IPS DF 6.9 (cell line): ENCODE measurements at regions not wholly inside any gene's neighbourhood (a gene's known extent, or its start where the extent isn't known, plus 50 kb on each side); places are given as distances from the start of the nearest gene placed in this dataset.

ENCODE experiments used
- DNase-seq: peaks from one replicate; pipeline ENCODE4 v3.0.0-alpha.2; 2013; ENCODE audit warnings: low read depth, low spot score
- H3K27ac ChIP-seq: one replicate; pipeline ENCODE4 v1.5.1; 2013; ENCODE audit warnings: low read length, control low read depth
- H3K27me3 ChIP-seq: 2 replicates; pipeline ENCODE4 v1.6.1; 2013; ENCODE audit warnings: mild to moderate bottlenecking, low read length; ENCODE audit not compliant: control insufficient read depth, insufficient read depth
- H3K36me3 ChIP-seq: 2 replicates; pipeline ENCODE4 v1.6.1; 2013; ENCODE audit warnings: low read length; ENCODE audit not compliant: control insufficient read depth, insufficient read depth
- H3K4me1 ChIP-seq: 2 replicates; pipeline ENCODE4 v1.6.1; 2013; ENCODE audit warnings: low read length; ENCODE audit not compliant: control insufficient read depth, insufficient read depth
- H3K4me3 ChIP-seq: 2 replicates; pipeline ENCODE4 v1.5.1; 2013; ENCODE audit warnings: mild to moderate bottlenecking, low read length
- H3K9me3 ChIP-seq: 2 replicates; pipeline ENCODE4 v1.6.1; 2013; ENCODE audit warnings: low read length, inconsistent platforms; ENCODE audit not compliant: control insufficient read depth, insufficient read depth
- WGBS: extraction: QIAGEN DNeasy Blood & Tissue Kit; methylation state at CpG from one replicate; pipeline ENCODE4 v1.1.7; 2013; ENCODE audit warnings: mixed read lengths, missing lambda C conversion rate; ENCODE audit not compliant: insufficient read length, insufficient coverage; 5-methylcytosine and 5-hydroxymethylcytosine counted together

- no peaks in the 10 kb centered on the region for H3K27me3 ChIP-seq
- no peaks in the 10 kb centered on the region for H3K4me1 ChIP-seq
- no CpG with 5 or more reads among the region's 4 CpGs for WGBS
- no peak overlapping the region for H3K27ac ChIP-seq
- no peak overlapping the region for H3K4me3 ChIP-seq
- no peaks in the 10 kb centered on the region for H3K9me3 ChIP-seq
- no peak for DNase-seq
- H3K36me3 ChIP-seq, result no peaks in the 10 kb centered on the region
These were observed 549.3 kb upstream of the IL12A start for GRCh38 chr3:159439346-159439745.

GRCh38 chr3:159441279-159441678 lies 547.4 kb upstream of the IL12A start:
- Histone ChIP-seq H3K9me3 (no peaks in the 10 kb centered on the region), H3K36me3 (no peaks in the 10 kb centered on the region), H3K4me1 (no peaks in the 10 kb centered on the region), H3K4me3 (no peak overlapping the region), H3K27ac (no peak overlapping the region), H3K27me3 (no peaks in the 10 kb centered on the region)
- no peak for DNase-seq
- WGBS, result no CpG with 5 or more reads among the region's 1 CpG

- Histone ChIP-seq H3K4me3 (no peak overlapping the region), H3K27me3 (no peaks in the 10 kb centered on the region), H3K4me1 (no peaks in the 10 kb centered on the region), H3K27ac (no peak overlapping the region), H3K9me3 (no peaks in the 10 kb centered on the region), H3K36me3 (no peaks in the 10 kb centered on the region)
- no CpG with 5 or more reads among the region's 5 CpGs for WGBS
- no peak for DNase-seq
These were observed 545.4 kb upstream of the IL12A start for GRCh38 chr3:159443266-159443665.

GRCh38 chr3:159447841-159448240 lies 540.8 kb upstream of the IL12A start:
- WGBS, result no CpG with 5 or more reads among the region's 3 CpGs
- no peak overlapping the region for H3K4me3 ChIP-seq
- no peaks in the 10 kb centered on the region for H3K9me3 ChIP-seq
- no peak for DNase-seq
- no peak overlapping the region for H3K27ac ChIP-seq
- H3K4me1 ChIP-seq, result no peaks in the 10 kb centered on the region; the same call in 1 of the 2 replicates
- H3K36me3 ChIP-seq, result no peaks in the 10 kb centered on the region
- H3K27me3 ChIP-seq, result no peaks in the 10 kb centered on the region

- Histone ChIP-seq H3K27me3 (no peaks in the 10 kb centered on the region), H3K36me3 (no peaks in the 10 kb centered on the region)
- WGBS, result no CpG with 5 or more reads among the region's 1 CpG
These were observed 539.7 kb upstream of the IL12A start for GRCh38 chr3:159448902-159449301.

GRCh38 chr3:159451067-159451466 lies 537.6 kb upstream of the IL12A start:
- Histone ChIP-seq H3K4me3 (no peak overlapping the region), H3K27me3 (no peaks in the 10 kb centered on the region), H3K4me1 (no peaks in the 10 kb centered on the region; the same call in 1 of the 2 replicates), H3K36me3 (no peaks in the 10 kb centered on the region), H3K27ac (no peak overlapping the region), H3K9me3 (no peaks in the 10 kb centered on the region)
- DNase-seq, result no peak
- WGBS, result no CpG with 5 or more reads among the region's 3 CpGs

More at GRCh38 chr3:159448902-159449301, 539.7 kb upstream of the IL12A start:
- Histone ChIP-seq H3K4me1 (no peaks in the 10 kb centered on the region; the same call in 1 of the 2 replicates), H3K4me3 (no peak overlapping the region), H3K27ac (no peak overlapping the region), H3K9me3 (no peaks in the 10 kb centered on the region)
- no peak for DNase-seq

- H3K27ac ChIP-seq, result no peak overlapping the region
- no peaks in the 10 kb centered on the region for H3K36me3 ChIP-seq
- no CpG with 5 or more reads among the region's 1 CpG for WGBS
- H3K27me3 ChIP-seq, result no peaks in the 10 kb centered on the region
- no peak for DNase-seq
- no peaks in the 10 kb centered on the region for H3K9me3 ChIP-seq
- no peaks in the 10 kb centered on the region; the same call in 1 of the 2 replicates for H3K4me1 ChIP-seq
- no peak overlapping the region for H3K4me3 ChIP-seq
These were observed 537.2 kb upstream of the IL12A start for GRCh38 chr3:159451482-159451881.

GRCh38 chr3:159453036-159453435 lies 535.6 kb upstream of the IL12A start:
- Histone ChIP-seq H3K4me3 (no peak overlapping the region), H3K4me1 (no peaks in the 10 kb centered on the region; the same call in 1 of the 2 replicates), H3K9me3 (no peaks in the 10 kb centered on the region), H3K27me3 (no peaks in the 10 kb centered on the region), H3K27ac (no peak overlapping the region), H3K36me3 (no peaks in the 10 kb centered on the region)
- WGBS, result no CpG with 5 or more reads among the region's 5 CpGs
- no peak for DNase-seq

- no CpG with 5 or more reads among the region's 2 CpGs for WGBS
- Histone ChIP-seq H3K9me3 (no peaks in the 10 kb centered on the region), H3K36me3 (no peaks in the 10 kb centered on the region), H3K27ac (no peak overlapping the region), H3K4me3 (no peak overlapping the region), H3K4me1 (no peaks in the 10 kb centered on the region), H3K27me3 (no peaks in the 10 kb centered on the region)
- no peak for DNase-seq
These were observed 534.7 kb upstream of the IL12A start for GRCh38 chr3:159453945-159454344.

GRCh38 chr3:159455741-159456181 lies 532.9 kb upstream of the IL12A start:
- Histone ChIP-seq H3K4me3 (no peak overlapping the region), H3K27ac (no peak overlapping the region), H3K4me1 (no peaks in the 10 kb centered on the region), H3K27me3 (no peaks in the 10 kb centered on the region), H3K36me3 (no peaks in the 10 kb centered on the region), H3K9me3 (no peaks in the 10 kb centered on the region)
- no CpG with 5 or more reads among the region's 5 CpGs for WGBS
- DNase-seq, result no peak

GRCh38 chr3:159458010-159458409 lies 530.6 kb upstream of the IL12A start:
- Histone ChIP-seq H3K27me3 (no peaks in the 10 kb centered on the region), H3K27ac (no peak overlapping the region), H3K9me3 (no peaks in the 10 kb centered on the region), H3K4me1 (no peaks in the 10 kb centered on the region), H3K4me3 (no peak overlapping the region), H3K36me3 (no peaks in the 10 kb centered on the region)
- no CpG with 5 or more reads among the region's 2 CpGs for WGBS
- DNase-seq, result no peak
